Astrocyte (in vitro differentiated cells and primary cell): ENCODE measurements at regions not wholly inside any gene's neighbourhood (a gene's known extent, or its start where the extent isn't known, plus 50 kb on each side); places are given as distances from the start of the nearest gene placed in this dataset.
"Not testable (repeated sequence)": the region's sequence is repeated elsewhere in the genome, so short reads cannot be mapped to it uniquely, and the experiment has no call there.

Experiments
- DNase-seq: peaks from one replicate; pipeline ENCODE4 v3.0.0-alpha.2; 2010; ENCODE audit warnings: low read depth
- FAIRE-seq: peaks from 2 replicates; lab custom pipeline; 2011; peaks lifted over from hg19 to GRCh38; lab: Jason Lieb, UNC
- H2AFZ ChIP-seq: 2 replicates; pipeline ENCODE4 v1.6.0; 2012; ENCODE audit warnings: low read depth, low read length, inconsistent platforms
- H3K27ac ChIP-seq: 2 replicates; pipeline ENCODE4 v1.5.1; 2011; ENCODE audit warnings: low read depth, low read length, inconsistent platforms
- H3K27me3 ChIP-seq: 2 replicates; pipeline ENCODE4 v1.6.0; 2011; ENCODE audit warnings: low read length, inconsistent platforms; ENCODE audit not compliant: insufficient read depth
- H3K36me3 ChIP-seq: 2 replicates; pipeline ENCODE4 v1.5.1; 2011; ENCODE audit warnings: low read length, inconsistent platforms; ENCODE audit not compliant: insufficient read depth
- H3K4me1 ChIP-seq: 2 replicates; pipeline ENCODE4 v1.5.1; 2011; ENCODE audit warnings: low read length, inconsistent platforms; ENCODE audit not compliant: insufficient read depth
- H3K4me2 ChIP-seq: 2 replicates; pipeline ENCODE4 v1.6.0; 2012; ENCODE audit warnings: low read length, inconsistent platforms
- H3K4me3 ChIP-seq: 2 replicates; pipeline ENCODE4 v1.5.1; 2011; ENCODE audit warnings: low read depth, mild to moderate bottlenecking, low read length, inconsistent platforms; ENCODE audit not compliant: insufficient read depth
- H3K79me2 ChIP-seq: 2 replicates; pipeline ENCODE4 v1.6.0; 2012; ENCODE audit warnings: mild to moderate bottlenecking, low read length, inconsistent platforms; ENCODE audit not compliant: insufficient read depth
- H3K9ac ChIP-seq: 2 replicates; pipeline ENCODE4 v1.6.0; 2012; ENCODE audit warnings: mild to moderate bottlenecking, low read length, inconsistent platforms
- H3K9me3 ChIP-seq: 2 replicates; pipeline ENCODE4 v1.5.1; 2012; ENCODE audit warnings: low read depth, mild to moderate bottlenecking, low read length, inconsistent platforms; ENCODE audit not compliant: insufficient read depth
- H4K20me1 ChIP-seq: 2 replicates; pipeline ENCODE4 v1.6.0; 2012; ENCODE audit warnings: low read length, inconsistent platforms; ENCODE audit not compliant: insufficient read depth
- H3K27ac Mint-ChIP-seq: one replicate; pipeline ENCODE4 v1.8.0; 2021; ENCODE audit warnings: mild to moderate bottlenecking, mixed read lengths; ENCODE audit not compliant: unreplicated experiment
- H3K27me3 Mint-ChIP-seq: one replicate; pipeline ENCODE4 v1.8.0; 2021; ENCODE audit warnings: low read depth, mixed read lengths; ENCODE audit not compliant: unreplicated experiment
- H3K36me3 Mint-ChIP-seq: one replicate; pipeline ENCODE4 v1.8.0; 2021; ENCODE audit warnings: low read depth, mixed read lengths; ENCODE audit not compliant: unreplicated experiment
- H3K4me1 Mint-ChIP-seq: one replicate; pipeline ENCODE4 v1.8.0; 2021; ENCODE audit warnings: low read depth, mixed read lengths; ENCODE audit not compliant: unreplicated experiment
- H3K4me3 Mint-ChIP-seq: one replicate; pipeline ENCODE4 v1.8.0; 2021; ENCODE audit warnings: mild to moderate bottlenecking, moderate library complexity, mixed read lengths; ENCODE audit not compliant: unreplicated experiment
- H3K9me3 Mint-ChIP-seq: one replicate; pipeline ENCODE4 v1.8.0; 2021; ENCODE audit warnings: mild to moderate bottlenecking, mixed read lengths; ENCODE audit not compliant: unreplicated experiment
- EZH2 ChIP-seq: IDR thresholded peaks from 2 replicates; pipeline ENCODE4 v1.6.1; 2012; ENCODE audit warnings: mild to moderate bottlenecking, low read length, inconsistent platforms; ENCODE audit not compliant: insufficient read depth
- TF ChIP-seq, protein P1 (sequence below): IDR thresholded peaks from 2 replicates; pipeline ENCODE4 v1.5.1; 2011; ENCODE audit warnings: low read depth, mild to moderate bottlenecking, inconsistent platforms, low read length, moderate library complexity; ENCODE audit not compliant: insufficient read depth

DNA sequence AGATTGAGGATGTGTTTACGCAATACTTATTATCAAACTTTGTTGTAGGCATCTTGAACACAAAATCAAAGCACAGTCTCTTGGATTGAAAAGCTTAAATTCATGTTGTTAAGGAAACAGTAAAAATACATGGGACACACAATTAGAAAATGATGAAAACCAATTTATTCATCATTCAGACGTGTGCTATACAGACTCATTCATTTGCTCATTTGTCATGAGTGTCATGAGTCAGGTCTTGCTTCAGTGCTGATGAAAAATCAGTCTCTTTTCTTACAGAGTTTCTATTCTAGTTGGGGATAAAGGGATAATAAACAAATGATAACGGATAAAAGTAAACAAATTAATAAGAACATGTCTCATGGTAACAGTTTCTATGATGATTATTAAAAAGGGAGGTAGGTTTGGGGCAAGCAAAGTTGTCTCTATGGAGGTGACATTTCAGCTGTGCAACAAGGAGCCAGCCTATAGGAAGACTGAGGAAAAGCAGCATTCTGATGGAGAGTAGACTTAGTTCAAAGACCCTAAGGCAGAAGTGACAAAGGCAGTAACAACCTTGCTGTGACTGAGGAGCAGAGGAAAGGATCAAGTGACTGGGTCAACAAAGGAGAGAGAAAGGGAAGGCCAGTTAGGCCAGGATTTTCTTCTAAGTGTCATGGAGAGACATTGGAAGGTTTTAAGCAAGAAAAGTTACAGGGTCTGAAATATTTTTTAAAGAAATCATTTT lies 224.0 kb upstream of the HHIP start:
- no peak for TF ChIP-seq EZH2
- TF ChIP-seq, protein P1, sequence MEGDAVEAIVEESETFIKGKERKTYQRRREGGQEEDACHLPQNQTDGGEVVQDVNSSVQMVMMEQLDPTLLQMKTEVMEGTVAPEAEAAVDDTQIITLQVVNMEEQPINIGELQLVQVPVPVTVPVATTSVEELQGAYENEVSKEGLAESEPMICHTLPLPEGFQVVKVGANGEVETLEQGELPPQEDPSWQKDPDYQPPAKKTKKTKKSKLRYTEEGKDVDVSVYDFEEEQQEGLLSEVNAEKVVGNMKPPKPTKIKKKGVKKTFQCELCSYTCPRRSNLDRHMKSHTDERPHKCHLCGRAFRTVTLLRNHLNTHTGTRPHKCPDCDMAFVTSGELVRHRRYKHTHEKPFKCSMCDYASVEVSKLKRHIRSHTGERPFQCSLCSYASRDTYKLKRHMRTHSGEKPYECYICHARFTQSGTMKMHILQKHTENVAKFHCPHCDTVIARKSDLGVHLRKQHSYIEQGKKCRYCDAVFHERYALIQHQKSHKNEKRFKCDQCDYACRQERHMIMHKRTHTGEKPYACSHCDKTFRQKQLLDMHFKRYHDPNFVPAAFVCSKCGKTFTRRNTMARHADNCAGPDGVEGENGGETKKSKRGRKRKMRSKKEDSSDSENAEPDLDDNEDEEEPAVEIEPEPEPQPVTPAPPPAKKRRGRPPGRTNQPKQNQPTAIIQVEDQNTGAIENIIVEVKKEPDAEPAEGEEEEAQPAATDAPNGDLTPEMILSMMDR, result no peak
- Mint-ChIP-seq H3K9me3 (no peaks in the 10 kb centered on the region), H3K27ac (no peak overlapping the region), H3K4me3 (no peak overlapping the region), H3K27me3 (no peaks in the 10 kb centered on the region), H3K36me3 (no peaks in the 10 kb centered on the region), H3K4me1 (no peaks in the 10 kb centered on the region)
- no peaks in the 10 kb centered on the region for H3K79me2 ChIP-seq
- FAIRE-seq (no peak), DNase-seq (peak; percentile 50)
- H3K36me3 ChIP-seq, result no peaks in the 10 kb centered on the region
- no peaks in the 10 kb centered on the region for H4K20me1 ChIP-seq
- H3K4me1 ChIP-seq, result no peaks in the 10 kb centered on the region
- no peaks in the 10 kb centered on the region for H3K9me3 ChIP-seq
- no peak overlapping the region for H3K9ac ChIP-seq
- H3K4me3 ChIP-seq, result no peak overlapping the region
- no peak overlapping the region for H2AFZ ChIP-seq
- no peak overlapping the region for H3K27ac ChIP-seq
- H3K27me3 ChIP-seq, result no peaks in the 10 kb centered on the region
- no peak overlapping the region for H3K4me2 ChIP-seq

DNA sequence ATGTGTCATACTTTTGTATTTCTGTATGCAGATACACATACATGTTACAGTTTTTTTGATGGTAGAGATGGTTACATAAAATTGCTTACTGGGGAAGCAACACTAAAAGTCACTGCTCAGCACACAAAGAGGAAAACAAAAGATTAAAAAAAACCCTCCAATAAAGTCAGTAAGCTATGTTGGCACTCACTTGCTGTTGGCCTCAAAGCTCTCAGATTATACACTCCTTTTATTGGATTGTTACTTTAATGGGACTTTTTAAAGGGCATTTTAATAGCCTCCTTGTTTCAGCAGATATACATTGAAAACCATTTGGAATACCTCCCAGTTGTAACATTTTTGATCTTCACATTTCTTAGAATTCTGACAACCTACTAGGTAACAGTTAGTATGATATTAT lies 222.0 kb upstream of the HHIP start:
- no peaks in the 10 kb centered on the region for H3K4me1 ChIP-seq
- H3K9me3 Mint-ChIP-seq, result no peaks in the 10 kb centered on the region
- no peaks in the 10 kb centered on the region for H3K36me3 Mint-ChIP-seq
- H3K27ac ChIP-seq, result no peak overlapping the region
- DNase-seq (no peak), FAIRE-seq (no peak)
- no peak overlapping the region for H3K4me3 Mint-ChIP-seq
- no peak overlapping the region for H3K4me3 ChIP-seq
- no peak for TF ChIP-seq EZH2
- TF ChIP-seq, protein P1, result no peak
- H3K27ac Mint-ChIP-seq, result no peak overlapping the region
- no peaks in the 10 kb centered on the region for H3K27me3 Mint-ChIP-seq
- no peaks in the 10 kb centered on the region for H3K36me3 ChIP-seq
- H2AFZ ChIP-seq, result no peak overlapping the region
- H3K9ac ChIP-seq, result no peak overlapping the region
- no peaks in the 10 kb centered on the region for H3K79me2 ChIP-seq
- no peaks in the 10 kb centered on the region for H3K4me1 Mint-ChIP-seq
- no peaks in the 10 kb centered on the region for H3K27me3 ChIP-seq
- no peak overlapping the region for H3K4me2 ChIP-seq
- no peaks in the 10 kb centered on the region for H4K20me1 ChIP-seq
- no peaks in the 10 kb centered on the region for H3K9me3 ChIP-seq

DNA sequence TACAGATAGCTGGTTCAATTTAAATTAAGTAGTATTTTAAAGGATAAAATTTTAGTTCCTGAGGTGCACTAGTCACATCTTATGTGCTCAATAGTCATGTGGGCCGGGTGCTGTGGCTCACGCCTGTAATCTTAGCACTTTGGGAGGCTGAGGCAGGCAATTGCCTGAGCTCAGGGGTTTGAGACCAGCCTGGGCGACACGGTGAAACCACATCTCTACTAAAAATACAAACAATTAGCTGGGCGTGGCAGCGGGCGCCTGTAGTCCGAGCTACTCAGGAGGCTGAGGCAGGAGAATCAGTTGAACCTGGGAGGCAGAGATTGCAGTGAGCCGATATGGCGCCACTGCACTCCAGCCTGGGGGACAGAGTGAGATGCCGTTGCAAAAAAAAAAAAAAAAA lies 219.9 kb upstream of the HHIP start:
- FAIRE-seq, H2AFZ ChIP-seq, H3K79me2 ChIP-seq, H3K36me3 Mint-ChIP-seq, H3K4me1 ChIP-seq, H3K36me3 ChIP-seq, H3K27me3 Mint-ChIP-seq, H3K4me3 ChIP-seq, H3K27me3 ChIP-seq, H3K4me2 ChIP-seq, H3K27ac Mint-ChIP-seq, H3K4me3 Mint-ChIP-seq, H3K9ac ChIP-seq, H3K4me1 Mint-ChIP-seq, H3K9me3 Mint-ChIP-seq, H3K27ac ChIP-seq, DNase-seq, H4K20me1 ChIP-seq, H3K9me3 ChIP-seq: not testable (repeated sequence)
